ENCODE measurements at regions not wholly inside any gene's neighbourhood (a gene's known extent, or its start where the extent isn't known, plus 50 kb on each side); places are given as distances from the start of the nearest gene placed in this dataset.

- TF ChIP-seq, protein P1, sequence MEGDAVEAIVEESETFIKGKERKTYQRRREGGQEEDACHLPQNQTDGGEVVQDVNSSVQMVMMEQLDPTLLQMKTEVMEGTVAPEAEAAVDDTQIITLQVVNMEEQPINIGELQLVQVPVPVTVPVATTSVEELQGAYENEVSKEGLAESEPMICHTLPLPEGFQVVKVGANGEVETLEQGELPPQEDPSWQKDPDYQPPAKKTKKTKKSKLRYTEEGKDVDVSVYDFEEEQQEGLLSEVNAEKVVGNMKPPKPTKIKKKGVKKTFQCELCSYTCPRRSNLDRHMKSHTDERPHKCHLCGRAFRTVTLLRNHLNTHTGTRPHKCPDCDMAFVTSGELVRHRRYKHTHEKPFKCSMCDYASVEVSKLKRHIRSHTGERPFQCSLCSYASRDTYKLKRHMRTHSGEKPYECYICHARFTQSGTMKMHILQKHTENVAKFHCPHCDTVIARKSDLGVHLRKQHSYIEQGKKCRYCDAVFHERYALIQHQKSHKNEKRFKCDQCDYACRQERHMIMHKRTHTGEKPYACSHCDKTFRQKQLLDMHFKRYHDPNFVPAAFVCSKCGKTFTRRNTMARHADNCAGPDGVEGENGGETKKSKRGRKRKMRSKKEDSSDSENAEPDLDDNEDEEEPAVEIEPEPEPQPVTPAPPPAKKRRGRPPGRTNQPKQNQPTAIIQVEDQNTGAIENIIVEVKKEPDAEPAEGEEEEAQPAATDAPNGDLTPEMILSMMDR (conservative IDR thresholded peaks at IDR 0.05): no peak
- no peak for TF ChIP-seq EZH2 (IDR thresholded peaks at IDR 0.05; ENCODE audit: low read depth)
These were observed 1324.1 kb downstream of the AACS start for GRCh38 chr12:126389220-126389841.
